HEK293 (cell line): ENCODE measurements at regions not wholly inside any gene's neighbourhood (a gene's known extent, or its start where the extent isn't known, plus 50 kb on each side); places are given as distances from the start of the nearest gene placed in this dataset.

Source experiments
- CTCF ChIA-PET: fragments of 350-600 bp; formaldehyde crosslinking; extraction: SDS; loops from one replicate; lab custom pipeline; 2021; ENCODE audit warnings: antibody characterized with exemption; lab: Yijun Ruan, JAX
- POLR2A ChIA-PET: fragments of 300-600 bp; formaldehyde crosslinking; extraction: SDS; loops from one replicate; lab custom pipeline; 2020; ENCODE audit warnings: antibody characterized with exemption, inconsistent platforms; lab: Yijun Ruan, JAX
- H3K27ac ChIP-seq: fragments of 200-500 bp; sonication (Bioruptor generic); 2 replicates; pipeline ENCODE4 v1.5.1; 2014; ENCODE audit warnings: low read depth, low read length, control low read depth, inconsistent platforms; ENCODE audit errors: extremely low read depth
- H3K36me3 ChIP-seq, 2 experiments: fragments of 200-500 bp in 1 of 2; sonication (Bioruptor generic) in 1 of 2; 1 replicate in 1 of 2; 2 replicates in 1 of 2; pipeline ENCODE4 v1.5.1; 2014 to 2017; ENCODE audit warnings: inconsistent platforms in 2 of 2, low read length in 2 of 2; ENCODE audit not compliant: control insufficient read depth in 2 of 2, insufficient read depth in 1 of 2
- H3K4me1 ChIP-seq: fragments of 200-500 bp; sonication (Bioruptor generic); 2 replicates; pipeline ENCODE4 v1.5.1; 2014; ENCODE audit warnings: mild to moderate bottlenecking, low read length, inconsistent platforms; ENCODE audit not compliant: control insufficient read depth, insufficient read depth
- H3K4me3 ChIP-seq: 2 replicates; pipeline ENCODE4 v1.5.1; 2011; ENCODE audit warnings: low read depth, mild to moderate bottlenecking, control low read depth, low read length, moderate library complexity
- H3K9me3 ChIP-seq: fragments of 200-500 bp; sonication (Bioruptor generic); 2 replicates; pipeline ENCODE4 v1.5.1; 2014; ENCODE audit warnings: low read depth, low read length, inconsistent platforms; ENCODE audit not compliant: control insufficient read depth, insufficient read depth
- GLI4 ChIP-seq: fragments of 450-650 bp; formaldehyde crosslinking; IDR thresholded peaks from 2 replicates; pipeline ENCODE4 v1.5.1; 2016; ENCODE audit warnings: missing biosample characterization, missing genetic modification characterization
- OSR2 ChIP-seq: fragments of 450-650 bp; formaldehyde crosslinking; IDR thresholded peaks from 2 replicates; pipeline ENCODE4 v1.5.1; 2016; ENCODE audit warnings: missing biosample characterization, missing genetic modification characterization
- REPIN1 ChIP-seq: fragments of 450-650 bp; formaldehyde crosslinking; IDR thresholded peaks from 2 replicates; pipeline ENCODE4 v1.5.1; 2017; ENCODE audit warnings: missing biosample characterization, missing genetic modification characterization, low read depth
- SP2 ChIP-seq: fragments of 450-650 bp; formaldehyde crosslinking; IDR thresholded peaks from 2 replicates; pipeline ENCODE4 v1.5.1; 2016; ENCODE audit warnings: missing biosample characterization, missing genetic modification characterization
- YY1 ChIP-seq: fragments of 450-650 bp; formaldehyde crosslinking; IDR thresholded peaks from 2 replicates; pipeline ENCODE4 v1.5.1; 2018; ENCODE audit warnings: missing biosample characterization, missing genetic modification characterization
- ZNF114 ChIP-seq: fragments of 450-650 bp; formaldehyde crosslinking; IDR thresholded peaks from 2 replicates; pipeline ENCODE4 v1.5.0; 2017; ENCODE audit warnings: missing biosample characterization, missing genetic modification characterization
- ZNF133 ChIP-seq: fragments of 450-650 bp; formaldehyde crosslinking; IDR thresholded peaks from 2 replicates; pipeline ENCODE4 v1.5.1; 2016; ENCODE audit warnings: missing biosample characterization, missing genetic modification characterization
- ZNF146 ChIP-seq: fragments of 450-650 bp; formaldehyde crosslinking; IDR thresholded peaks from 2 replicates; pipeline ENCODE4 v1.5.1; 2016; ENCODE audit warnings: missing biosample characterization, missing genetic modification characterization
- ZNF175 ChIP-seq: fragments of 450-650 bp; formaldehyde crosslinking; IDR thresholded peaks from 2 replicates; pipeline ENCODE4 v1.5.1; 2016; ENCODE audit warnings: missing biosample characterization, missing genetic modification characterization
- ZNF266 ChIP-seq: fragments of 450-650 bp; formaldehyde crosslinking; IDR thresholded peaks from 2 replicates; pipeline ENCODE4 v1.5.1; 2016; ENCODE audit warnings: missing biosample characterization, missing genetic modification characterization, low read depth
- ZNF416 ChIP-seq: fragments of 450-650 bp; formaldehyde crosslinking; IDR thresholded peaks from 2 replicates; pipeline ENCODE4 v1.5.1; 2016; ENCODE audit warnings: missing biosample characterization, missing genetic modification characterization
- ZNF426 ChIP-seq: fragments of 450-650 bp; formaldehyde crosslinking; IDR thresholded peaks from 2 replicates; pipeline ENCODE4 v1.5.1; 2017; ENCODE audit warnings: missing biosample characterization, missing genetic modification characterization, mild to moderate bottlenecking, inconsistent platforms, moderate library complexity
- ZNF48 ChIP-seq: fragments of 450-650 bp; formaldehyde crosslinking; IDR thresholded peaks from 2 replicates; pipeline ENCODE4 v1.5.1; 2016; ENCODE audit warnings: missing biosample characterization, missing genetic modification characterization
- ZNF510 ChIP-seq: fragments of 450-650 bp; formaldehyde crosslinking; IDR thresholded peaks from 2 replicates; pipeline ENCODE4 v1.5.1; 2018; ENCODE audit warnings: mild to moderate bottlenecking, missing genetic modification characterization, missing biosample characterization; ENCODE audit not compliant: insufficient replicate concordance
- ZNF776 ChIP-seq: fragments of 450-650 bp; formaldehyde crosslinking; IDR thresholded peaks from 2 replicates; pipeline ENCODE4 v1.5.0; 2017; ENCODE audit warnings: missing biosample characterization, missing genetic modification characterization, borderline replicate concordance
- ZNF843 ChIP-seq: fragments of 450-650 bp; formaldehyde crosslinking; IDR thresholded peaks from 2 replicates; pipeline ENCODE4 v1.5.1; 2016; ENCODE audit warnings: missing biosample characterization, missing genetic modification characterization
- ZSCAN30 ChIP-seq: fragments of 450-650 bp; IDR thresholded peaks from 2 replicates; pipeline ENCODE4 v1.5.1; 2018; ENCODE audit warnings: missing biosample characterization, mild to moderate bottlenecking, missing genetic modification characterization, moderate library complexity
- TF ChIP-seq, protein P1 (sequence below): fragments of 450-650 bp; formaldehyde crosslinking; IDR thresholded peaks from 2 replicates; pipeline ENCODE4 v1.5.1; 2016; ENCODE audit warnings: missing biosample characterization, missing genetic modification characterization
- TF ChIP-seq, protein P2 (sequence below): fragments of 450-650 bp; formaldehyde crosslinking; IDR thresholded peaks from 2 replicates; pipeline ENCODE4 v1.5.1; 2016; ENCODE audit warnings: missing biosample characterization, missing genetic modification characterization

DNA sequence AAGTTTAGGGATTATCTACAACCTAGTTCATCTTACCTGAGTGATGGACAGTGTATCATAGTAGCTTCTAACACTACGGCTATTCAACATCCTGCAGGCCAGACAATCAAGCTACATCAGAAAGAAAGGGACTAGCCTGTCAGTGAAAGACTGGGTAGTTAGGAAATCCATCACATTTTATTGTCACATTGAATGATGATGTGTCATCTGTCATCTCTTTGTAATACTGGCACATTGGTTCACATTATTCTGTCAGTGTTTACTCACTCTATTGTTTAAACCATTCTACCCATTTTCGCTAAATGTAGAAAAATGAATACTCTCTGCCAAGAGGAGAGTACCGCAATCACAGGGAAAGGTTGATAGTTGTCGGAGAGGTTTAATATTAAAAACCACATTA, 1155.8 kb downstream of the TUSC7 start:
- ChIA-PET CTCF (no interaction called here), POLR2A (no interaction called here)
- Histone ChIP-seq H3K4me3 (no peak overlapping the region), H3K4me1 (no peaks in the 10 kb centered on the region; the same call in 1 of the 2 replicates), H3K9me3 (no peaks in the 10 kb centered on the region), H3K36me3 (no peaks in the 10 kb centered on the region), H3K27ac (no peak overlapping the region)
- TF ChIP-seq ZNF48 (tag by site-specific recombination), result no peak

DNA sequence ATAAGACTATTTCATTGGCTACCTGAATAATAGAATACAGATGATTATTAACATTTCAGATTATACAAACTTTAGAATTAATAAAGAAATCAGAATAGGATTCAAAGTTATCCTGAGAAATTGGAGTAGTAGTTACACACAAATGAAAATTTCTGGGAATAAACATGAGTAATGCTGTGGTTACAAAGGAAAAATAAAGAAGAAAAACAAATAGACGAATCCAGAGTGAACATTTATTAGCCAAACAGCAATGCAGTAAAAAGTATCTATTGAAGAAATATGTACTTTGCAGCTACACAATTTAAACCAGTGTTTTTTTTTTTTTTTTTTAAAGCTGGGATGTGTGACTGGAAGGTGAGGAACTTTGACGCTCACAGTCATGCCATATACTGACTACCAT, 1159.2 kb downstream of the TUSC7 start:
- Histone ChIP-seq H3K4me3 (no peak overlapping the region), H3K27ac (no peak overlapping the region), H3K36me3 (no peaks in the 10 kb centered on the region), H3K4me1 (peaks cover 4% of the 10 kb centered on the region), H3K9me3 (no peaks in the 10 kb centered on the region)
- TF ChIP-seq ZNF266 (tag by site-specific recombination), result no peak
- no peak for TF ChIP-seq GLI4 (tag by site-specific recombination)
- no peak for TF ChIP-seq ZNF510
- TF ChIP-seq REPIN1 (tag by site-specific recombination), result no peak
- no peak for TF ChIP-seq SP2
- no peak for TF ChIP-seq ZNF426 (tag by site-specific recombination)
- no peak for TF ChIP-seq ZNF416 (tag by site-specific recombination)
- no peak for TF ChIP-seq ZNF114 (tag by site-specific recombination)
- TF ChIP-seq, protein P1, sequence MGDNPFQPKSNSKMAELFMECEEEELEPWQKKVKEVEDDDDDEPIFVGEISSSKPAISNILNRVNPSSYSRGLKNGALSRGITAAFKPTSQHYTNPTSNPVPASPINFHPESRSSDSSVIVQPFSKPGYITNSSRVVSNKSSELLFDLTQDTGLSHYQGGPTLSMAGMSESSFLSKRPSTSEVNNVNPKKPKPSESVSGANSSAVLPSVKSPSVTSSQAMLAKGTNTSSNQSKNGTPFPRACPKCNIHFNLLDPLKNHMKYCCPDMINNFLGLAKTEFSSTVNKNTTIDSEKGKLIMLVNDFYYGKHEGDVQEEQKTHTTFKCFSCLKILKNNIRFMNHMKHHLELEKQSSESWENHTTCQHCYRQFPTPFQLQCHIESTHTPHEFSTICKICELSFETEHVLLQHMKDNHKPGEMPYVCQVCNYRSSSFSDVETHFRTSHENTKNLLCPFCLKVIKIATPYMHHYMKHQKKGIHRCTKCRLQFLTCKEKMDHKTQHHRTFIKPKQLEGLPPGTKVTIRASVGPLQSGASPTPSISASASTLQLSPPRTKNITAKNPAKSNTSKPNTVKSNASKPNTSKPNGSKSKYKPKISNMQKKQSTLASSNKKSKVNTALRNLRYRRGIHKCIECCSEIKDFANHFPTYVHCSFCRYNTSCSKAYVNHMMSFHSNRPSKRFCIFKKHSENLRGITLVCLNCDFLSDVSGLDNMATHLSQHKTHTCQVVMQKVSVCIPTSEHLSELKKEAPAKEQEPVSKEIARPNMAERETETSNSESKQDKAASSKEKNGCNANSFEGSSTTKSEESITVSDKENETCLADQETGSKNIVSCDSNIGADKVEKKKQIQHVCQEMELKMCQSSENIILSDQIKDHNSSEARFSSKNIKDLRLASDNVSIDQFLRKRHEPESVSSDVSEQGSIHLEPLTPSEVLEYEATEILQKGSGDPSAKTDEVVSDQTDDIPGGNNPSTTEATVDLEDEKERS (tag by site-specific recombination), result no peak
- no peak for TF ChIP-seq ZNF843
- no peak for TF ChIP-seq OSR2 (tag by site-specific recombination)
- no peak for TF ChIP-seq ZNF146 (tag by site-specific recombination)
- CTCF ChIA-PET, result no interaction called here
- POLR2A ChIA-PET, result no interaction called here

DNA sequence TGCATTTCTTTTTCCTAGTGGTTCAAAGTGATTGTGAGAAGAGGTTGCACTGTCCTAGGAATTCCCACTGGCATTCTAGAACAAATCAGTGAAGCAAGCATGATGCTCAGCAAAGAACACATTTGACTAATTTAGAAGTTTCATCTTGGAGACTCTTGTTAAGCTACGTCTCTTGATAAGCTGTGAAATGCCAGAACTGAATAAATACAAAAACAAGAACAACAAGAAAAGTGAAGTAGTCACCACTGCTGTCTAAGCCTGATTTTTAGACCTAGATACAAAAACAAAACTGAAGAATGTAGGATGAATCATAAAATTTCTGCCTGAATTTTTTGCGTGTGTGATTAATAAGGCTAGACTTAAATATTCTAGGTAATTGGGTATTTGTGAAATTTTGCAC, 1162.4 kb downstream of the TUSC7 start:
- Histone ChIP-seq H3K36me3 (no peaks in the 10 kb centered on the region), H3K4me1 (peaks cover 18% of the 10 kb centered on the region), H3K27ac (no peak overlapping the region), H3K4me3 (no peak overlapping the region), H3K9me3 (no peaks in the 10 kb centered on the region)
- ChIA-PET POLR2A (no interaction called here), CTCF (no interaction called here)
- TF ChIP-seq ZNF175 (tag by site-specific recombination) (no peak), YY1 (tag by site-specific recombination) (no peak), ZSCAN30 (tag by site-specific recombination) (no peak), ZNF776 (tag by site-specific recombination) (no peak), ZNF133 (no peak)
- TF ChIP-seq, protein P2, sequence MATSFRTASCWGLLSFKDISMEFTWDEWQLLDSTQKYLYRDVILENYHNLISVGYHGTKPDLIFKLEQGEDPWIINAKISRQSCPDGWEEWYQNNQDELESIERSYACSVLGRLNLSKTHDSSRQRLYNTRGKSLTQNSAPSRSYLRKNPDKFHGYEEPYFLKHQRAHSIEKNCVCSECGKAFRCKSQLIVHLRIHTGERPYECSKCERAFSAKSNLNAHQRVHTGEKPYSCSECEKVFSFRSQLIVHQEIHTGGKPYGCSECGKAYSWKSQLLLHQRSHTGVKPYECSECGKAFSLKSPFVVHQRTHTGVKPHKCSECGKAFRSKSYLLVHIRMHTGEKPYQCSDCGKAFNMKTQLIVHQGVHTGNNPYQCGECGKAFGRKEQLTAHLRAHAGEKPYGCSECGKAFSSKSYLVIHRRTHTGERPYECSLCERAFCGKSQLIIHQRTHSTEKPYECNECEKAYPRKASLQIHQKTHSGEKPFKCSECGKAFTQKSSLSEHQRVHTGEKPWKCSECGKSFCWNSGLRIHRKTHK (tag by site-specific recombination), result no peak
